ENCODE measurements at regions not wholly inside any gene's neighbourhood (a gene's known extent, or its start where the extent isn't known, plus 50 kb on each side); places are given as distances from the start of the nearest gene placed in this dataset.

- TF ChIP-seq EZH2 (IDR thresholded peaks at IDR 0.05; ENCODE audit: borderline replicate concordance, low read length) (no peak), CTCF (IDR thresholded peaks at IDR 0.05; ENCODE audit: low read length) (no peak)
These were observed 217.1 kb downstream of the BTG1 start for GRCh38 chr12:91928501-91928900.
